Trophoblast cell (in vitro differentiated cells and primary cell): ENCODE measurements at regions not wholly inside any gene's neighbourhood (a gene's known extent, or its start where the extent isn't known, plus 50 kb on each side); places are given as distances from the start of the nearest gene placed in this dataset.

Experiments used
- DNase-seq, 2 donors: peaks; one replicate each; pipeline ENCODE4 v3.0.0-alpha.2; 2016
- H2AFZ ChIP-seq: 2 replicates; pipeline ENCODE4 v1.6.1; 2013; ENCODE audit warnings: low read length, moderate library complexity, mild to moderate bottlenecking; ENCODE audit not compliant: insufficient read depth, poor library complexity
- H2AK5ac ChIP-seq: 2 replicates; pipeline ENCODE4 v1.6.1; 2013; ENCODE audit warnings: mild to moderate bottlenecking, low read length
- H2BK120ac ChIP-seq: 2 replicates; pipeline ENCODE4 v1.6.1; 2013; ENCODE audit warnings: low read length, mild to moderate bottlenecking, moderate library complexity; ENCODE audit not compliant: insufficient read depth, poor library complexity
- H2BK12ac ChIP-seq: 2 replicates; pipeline ENCODE4 v1.6.1; 2013; ENCODE audit warnings: mild to moderate bottlenecking, low read length, moderate library complexity
- H2BK5ac ChIP-seq: 2 replicates; pipeline ENCODE4 v1.6.1; 2013; ENCODE audit warnings: low read length, low read depth, moderate library complexity, mild to moderate bottlenecking; ENCODE audit not compliant: poor library complexity
- H3K14ac ChIP-seq: 2 replicates; pipeline ENCODE4 v1.6.1; 2013; ENCODE audit warnings: mild to moderate bottlenecking, low read length
- H3K18ac ChIP-seq: 2 replicates; pipeline ENCODE4 v1.6.1; 2013; ENCODE audit warnings: mild to moderate bottlenecking, low read length
- H3K23ac ChIP-seq: 2 replicates; pipeline ENCODE4 v1.6.1; 2013; ENCODE audit warnings: low read length
- H3K27ac ChIP-seq: 2 replicates; pipeline ENCODE4 v1.5.1; 2013; ENCODE audit warnings: low read depth, mild to moderate bottlenecking, inconsistent platforms, low read length, moderate library complexity
- H3K27me3 ChIP-seq: 2 replicates; pipeline ENCODE4 v1.6.1; 2013; ENCODE audit warnings: inconsistent platforms, mild to moderate bottlenecking, low read length, moderate library complexity; ENCODE audit not compliant: insufficient read depth
- H3K36me3 ChIP-seq, 2 experiments: 1 replicate in 1 of 2; 2 replicates in 1 of 2; pipeline ENCODE4 v1.6.1; 2013; ENCODE audit warnings: low read length in 2 of 2, mild to moderate bottlenecking in 2 of 2, moderate library complexity in 1 of 2; ENCODE audit not compliant: insufficient read depth in 2 of 2, control insufficient read depth in 1 of 2
- H3K4ac ChIP-seq: 2 replicates; pipeline ENCODE4 v1.6.1; 2013; ENCODE audit warnings: low read depth, mild to moderate bottlenecking, low read length, moderate library complexity
- H3K4me1 ChIP-seq, 2 experiments: 1 replicate in 1 of 2; 2 replicates in 1 of 2; pipeline ENCODE4 v1.6.1; 2013; ENCODE audit warnings: low read length in 2 of 2, mild to moderate bottlenecking in 2 of 2, moderate library complexity in 1 of 2; ENCODE audit not compliant: insufficient read depth in 2 of 2, control insufficient read depth in 1 of 2
- H3K4me2 ChIP-seq: 2 replicates; pipeline ENCODE4 v1.6.1; 2013; ENCODE audit warnings: inconsistent platforms, mild to moderate bottlenecking, low read length, moderate library complexity
- H3K4me3 ChIP-seq: 2 replicates; pipeline ENCODE4 v1.5.1; 2013; ENCODE audit warnings: mild to moderate bottlenecking, low read depth, low read length, inconsistent platforms
- H3K79me1 ChIP-seq: one replicate; pipeline ENCODE4 v1.6.1; 2013; ENCODE audit warnings: low read length
- H3K79me2 ChIP-seq: 2 replicates; pipeline ENCODE4 v1.6.1; 2013; ENCODE audit warnings: low read length, mild to moderate bottlenecking; ENCODE audit not compliant: control insufficient read depth, insufficient read depth, poor library complexity
- H3K9ac ChIP-seq: 2 replicates; pipeline ENCODE4 v1.6.1; 2013; ENCODE audit warnings: mild to moderate bottlenecking, low read length
- H3K9me3 ChIP-seq: 2 replicates; pipeline ENCODE4 v1.6.1; 2013; ENCODE audit warnings: low read depth, mild to moderate bottlenecking, control low read depth, inconsistent platforms, low read length; ENCODE audit not compliant: insufficient read depth
- H4K12ac ChIP-seq: 2 replicates; pipeline ENCODE4 v1.6.1; 2013; ENCODE audit warnings: low read depth, mild to moderate bottlenecking, low read length, moderate library complexity
- H4K8ac ChIP-seq: 2 replicates; pipeline ENCODE4 v1.6.1; 2013; ENCODE audit warnings: low read depth, mild to moderate bottlenecking, low read length, moderate library complexity
- H4K91ac ChIP-seq: one replicate; pipeline ENCODE4 v1.6.1; 2013; ENCODE audit warnings: low read depth, mild to moderate bottlenecking, low read length, moderate library complexity
- WGBS: extraction: QIAGEN DNeasy Blood & Tissue Kit; methylation state at CpG from one replicate; pipeline ENCODE4 v1.1.7; 2013; ENCODE audit warnings: missing lambda C conversion rate; ENCODE audit not compliant: insufficient read length, insufficient coverage; ENCODE audit errors: extremely low coverage; 5-methylcytosine and 5-hydroxymethylcytosine counted together

- Histone ChIP-seq H2BK12ac (no peak overlapping the region), H4K91ac (no peak overlapping the region), H2AK5ac (no peak overlapping the region), H3K27ac (no peak overlapping the region), H2BK120ac (no peak overlapping the region), H3K4me3 (no peak overlapping the region), H3K27me3 (peaks cover 50% of the 10 kb centered on the region), H3K4me2 (no peak overlapping the region), H3K14ac (no peak overlapping the region), H3K18ac (no peak overlapping the region), H3K79me2 (no peaks in the 10 kb centered on the region), H2AFZ (no peak overlapping the region), H4K8ac (no peak overlapping the region), H3K4me1 (peaks cover 0 to 5% of the 10 kb centered on the region in 2 experiments), H2BK5ac (no peak overlapping the region), H3K36me3 (no peaks in the 10 kb centered on the region), H3K4ac (no peak overlapping the region), H3K9ac (no peak overlapping the region), H3K23ac (no peak overlapping the region), H3K79me1 (no peaks in the 10 kb centered on the region), H3K9me3 (peaks cover 2% of the 10 kb centered on the region), H4K12ac (no peak overlapping the region)
- peak in 1 of 2 donors; percentile 17 for DNase-seq
- no CpG with 5 or more reads among the region's 6 CpGs for WGBS
These were observed 107.3 kb upstream of the HSD17B12 start for GRCh38 chr11:43573233-43573632.

GRCh38 chr11:43573873-43574272 is 106.7 kb upstream of the HSD17B12 start:
- no peak for DNase-seq
- H2BK120ac ChIP-seq: no peak overlapping the region
- H2BK12ac ChIP-seq: no peak overlapping the region
- WGBS: no CpG with 5 or more reads among the region's 5 CpGs
- H3K14ac ChIP-seq: no peak overlapping the region
- H3K27ac ChIP-seq: no peak overlapping the region
- no peak overlapping the region for H3K9ac ChIP-seq
- peaks cover 55% of the 10 kb centered on the region for H3K27me3 ChIP-seq
- H3K18ac ChIP-seq: no peak overlapping the region
- H3K79me1 ChIP-seq: no peaks in the 10 kb centered on the region
- no peak overlapping the region for H4K91ac ChIP-seq
- peaks cover 0 to 8% of the 10 kb centered on the region in 2 experiments for H3K4me1 ChIP-seq
- H4K8ac ChIP-seq: no peak overlapping the region
- H3K4me3 ChIP-seq: no peak overlapping the region
- H3K23ac ChIP-seq: no peak overlapping the region
- no peak overlapping the region for H4K12ac ChIP-seq
- H2AK5ac ChIP-seq: no peak overlapping the region
- no peak overlapping the region for H2BK5ac ChIP-seq
- peaks cover 2% of the 10 kb centered on the region for H3K9me3 ChIP-seq
- no peaks in the 10 kb centered on the region for H3K79me2 ChIP-seq
- H3K4ac ChIP-seq: no peak overlapping the region
- no peak overlapping the region for H2AFZ ChIP-seq
- no peaks in the 10 kb centered on the region for H3K36me3 ChIP-seq
- H3K4me2 ChIP-seq: no peak overlapping the region

- Histone ChIP-seq H3K23ac (no peak overlapping the region), H3K79me1 (no peaks in the 10 kb centered on the region), H2AK5ac (no peak overlapping the region), H3K36me3 (no peaks in the 10 kb centered on the region), H4K91ac (no peak overlapping the region), H2BK120ac (no peak overlapping the region), H3K18ac (no peak overlapping the region), H3K14ac (no peak overlapping the region), H2BK12ac (no peak overlapping the region), H3K9ac (no peak overlapping the region), H3K9me3 (no peaks in the 10 kb centered on the region), H4K8ac (no peak overlapping the region), H3K4me1 (peaks cover 0 to 8% of the 10 kb centered on the region in 2 experiments), H2AFZ (no peak overlapping the region), H3K27me3 (peaks cover 58% of the 10 kb centered on the region), H3K27ac (no peak overlapping the region), H3K79me2 (no peaks in the 10 kb centered on the region), H3K4me3 (no peak overlapping the region), H4K12ac (no peak overlapping the region), H3K4ac (no peak overlapping the region), H2BK5ac (no peak overlapping the region), H3K4me2 (no peak overlapping the region)
- no peak for DNase-seq
- no CpG with 5 or more reads among the region's 1 CpG for WGBS
These were observed 106.1 kb upstream of the HSD17B12 start for GRCh38 chr11:43574411-43574810.

GRCh38 chr11:43574949-43575912 is 105.3 kb upstream of the HSD17B12 start:
- H3K23ac ChIP-seq: no peak overlapping the region
- H4K12ac ChIP-seq: no peak overlapping the region
- no peak for DNase-seq
- no peak overlapping the region for H2AK5ac ChIP-seq
- peak overlapping the region; percentile 54 for H3K4me2 ChIP-seq
- no peaks in the 10 kb centered on the region for H3K79me1 ChIP-seq
- no peak overlapping the region for H4K91ac ChIP-seq
- no peak overlapping the region for H3K18ac ChIP-seq
- H3K4me3 ChIP-seq: no peak overlapping the region
- H2AFZ ChIP-seq: no peak overlapping the region
- H3K27ac ChIP-seq: no peak overlapping the region
- no peaks in the 10 kb centered on the region for H3K36me3 ChIP-seq
- no peaks in the 10 kb centered on the region for H3K79me2 ChIP-seq
- H2BK12ac ChIP-seq: no peak overlapping the region
- no peak overlapping the region for H2BK120ac ChIP-seq
- no peak overlapping the region for H2BK5ac ChIP-seq
- H3K4me1 ChIP-seq: peaks cover 1 to 15% of the 10 kb centered on the region in 2 experiments
- H3K4ac ChIP-seq: no peak overlapping the region
- H3K27me3 ChIP-seq: peaks cover 66% of the 10 kb centered on the region
- peaks cover 2% of the 10 kb centered on the region for H3K9me3 ChIP-seq
- no CpG with 5 or more reads among the region's 50 CpGs for WGBS
- no peak overlapping the region for H3K9ac ChIP-seq
- H3K14ac ChIP-seq: no peak overlapping the region
- H4K8ac ChIP-seq: no peak overlapping the region
